SK-N-SH (cell line): ENCODE measurements at regions not wholly inside any gene's neighbourhood (a gene's known extent, or its start where the extent isn't known, plus 50 kb on each side); places are given as distances from the start of the nearest gene placed in this dataset.

Experiments
- CTCF ChIP-seq: fragments of 200-600 bp; sonication (generic); IDR thresholded peaks from 2 replicates; pipeline ENCODE4 v1.6.1; 2017; ENCODE audit warnings: antibody characterized with exemption, mild to moderate bottlenecking, moderate library complexity
- ELF1 ChIP-seq: IDR thresholded peaks from 2 replicates; pipeline ENCODE4 v1.4.0; 2012
- POLR2AphosphoS5 ChIP-seq: IDR thresholded peaks from 2 replicates; pipeline ENCODE4 v1.6.1; 2012; ENCODE audit warnings: low read depth, low read length
- RAD21 ChIP-seq: IDR thresholded peaks from 2 replicates; pipeline ENCODE4 v1.6.1; 2012; ENCODE audit warnings: mild to moderate bottlenecking, low read length
- REST ChIP-seq: IDR thresholded peaks from 2 replicates; pipeline ENCODE4 v1.6.1; 2012; ENCODE audit warnings: mild to moderate bottlenecking, low read depth, low read length, moderate library complexity
- RFX5 ChIP-seq: IDR thresholded peaks from 2 replicates; pipeline ENCODE4 v1.6.1; 2012; ENCODE audit warnings: mild to moderate bottlenecking, improper control_type of control experiment, low read length
- TAF1 ChIP-seq: IDR thresholded peaks from 2 replicates; pipeline ENCODE4 v1.6.1; 2012; ENCODE audit warnings: low read depth, mild to moderate bottlenecking, low read length, moderate library complexity, borderline replicate concordance
- USF1 ChIP-seq: IDR thresholded peaks from 2 replicates; pipeline ENCODE4 v1.4.0; 2012; ENCODE audit warnings: low read depth, borderline replicate concordance
- USF2 ChIP-seq: fragments of 150-350 bp; IDR thresholded peaks from 2 replicates; pipeline ENCODE4 v1.6.1; 2017; ENCODE audit warnings: antibody characterized with exemption, low read length, low read depth, borderline replicate concordance
- YY1 ChIP-seq: IDR thresholded peaks from 2 replicates; pipeline ENCODE4 v1.4.0; 2012; ENCODE audit warnings: low read depth, mild to moderate bottlenecking

- TF ChIP-seq YY1, result no peak
- no peak for TF ChIP-seq TAF1
- no peak for TF ChIP-seq REST
- TF ChIP-seq CTCF, result no peak
- TF ChIP-seq USF1, result no peak
- no peak for TF ChIP-seq RAD21
- no peak for TF ChIP-seq POLR2AphosphoS5
- no peak for TF ChIP-seq ELF1
- TF ChIP-seq RFX5, result no peak
- no peak for TF ChIP-seq USF2
Measured at GRCh38 chr13:99695857-99696256, 194.6 kb downstream of the TM9SF2 start.
